WTC11 (cell line): ENCODE measurements at regions not wholly inside any gene's neighbourhood (a gene's known extent, or its start where the extent isn't known, plus 50 kb on each side); places are given as distances from the start of the nearest gene placed in this dataset.

Experiments used
- ATAC-seq: fragments of 200-7000 bp; cut with Tn5 transposase; 2 replicates; pipeline ENCODE4 v1.10.0; 2021; ENCODE audit warnings: mild to moderate bottlenecking, moderate library complexity
- CTCF ChIA-PET: fragments of 300-600 bp; sonication (Branson Sonifier 250); formaldehyde crosslinking; loops from one replicate; lab custom pipeline; 2021; ENCODE audit warnings: antibody characterized with exemption; lab: Charles Lee
- POLR2A ChIA-PET: fragments of 350-600 bp; sonication (Branson Sonifier 250); formaldehyde crosslinking; loops from one replicate; lab custom pipeline; 2021; ENCODE audit warnings: antibody characterized with exemption; lab: Charles Lee
- DNase-seq: peaks from one replicate; pipeline ENCODE4 v3.0.0; 2021; ENCODE audit warnings: low spot score
- H3K27ac Mint-ChIP-seq: 2 replicates; pipeline ENCODE4 v1.8.0; 2021; ENCODE audit warnings: mixed read lengths
- H3K27me3 Mint-ChIP-seq: 2 replicates; pipeline ENCODE4 v1.8.0; 2021; ENCODE audit warnings: low read depth, mild to moderate bottlenecking, moderate library complexity, mixed read lengths
- H3K36me3 Mint-ChIP-seq: 2 replicates; pipeline ENCODE4 v1.8.0; 2021; ENCODE audit warnings: mixed read lengths
- H3K4me1 Mint-ChIP-seq: 2 replicates; pipeline ENCODE4 v1.8.0; 2022; ENCODE audit warnings: mixed read lengths
- H3K4me3 Mint-ChIP-seq: 2 replicates; pipeline ENCODE4 v1.8.0; 2021; ENCODE audit warnings: mild to moderate bottlenecking, moderate library complexity, mixed read lengths
- H3K9me3 Mint-ChIP-seq: 2 replicates; pipeline ENCODE4 v1.8.0; 2021; ENCODE audit warnings: mixed read lengths
- ATF1 ChIP-seq: sonication (generic); formaldehyde crosslinking; IDR thresholded peaks from 2 replicates; pipeline ENCODE4 v1.8.1; 2023; ENCODE audit warnings: mild to moderate bottlenecking, moderate library complexity, missing genetic modification reagents
- ATF2 ChIP-seq: sonication (generic); formaldehyde crosslinking; IDR thresholded peaks from 2 replicates; pipeline ENCODE4 v1.8.1; 2022; ENCODE audit warnings: low read depth, missing genetic modification reagents, borderline replicate concordance
- CREB1 ChIP-seq: sonication (generic); formaldehyde crosslinking; IDR thresholded peaks from 2 replicates; pipeline ENCODE4 v1.8.0; 2023; ENCODE audit warnings: mild to moderate bottlenecking, missing genetic modification reagents
- E2F5 ChIP-seq: sonication (generic); formaldehyde crosslinking; IDR thresholded peaks from 2 replicates; pipeline ENCODE4 v1.8.1; 2022; ENCODE audit warnings: mild to moderate bottlenecking, moderate library complexity, missing genetic modification reagents
- HMGA2 ChIP-seq: fragments of 250-450 bp; sonication (Bioruptor Pico); IDR thresholded peaks from 2 replicates; pipeline ENCODE4 v1.4.0; 2021; ENCODE audit warnings: mild to moderate bottlenecking, moderate library complexity
- JUN ChIP-seq: sonication (generic); formaldehyde crosslinking; IDR thresholded peaks from 2 replicates; pipeline ENCODE4 v1.8.0; 2023; ENCODE audit warnings: mild to moderate bottlenecking, missing genetic modification reagents
- KAT7 ChIP-seq: sonication (generic); formaldehyde crosslinking; IDR thresholded peaks from 2 replicates; pipeline ENCODE4 v1.8.1; 2023; ENCODE audit warnings: missing genetic modification reagents, mild to moderate bottlenecking, borderline replicate concordance
- MXD4 ChIP-seq: fragments of 250-450 bp; sonication (Bioruptor Pico); IDR thresholded peaks from 2 replicates; pipeline ENCODE4 v1.8.0; 2021; ENCODE audit warnings: mild to moderate bottlenecking, moderate library complexity, borderline replicate concordance
- MYBL2 ChIP-seq: sonication (generic); formaldehyde crosslinking; IDR thresholded peaks from 2 replicates; pipeline ENCODE4 v1.8.1; 2023; ENCODE audit warnings: mild to moderate bottlenecking, moderate library complexity, missing genetic modification reagents
- NR2C2 ChIP-seq: sonication (generic); formaldehyde crosslinking; IDR thresholded peaks from 2 replicates; pipeline ENCODE4 v1.8.0; 2022; ENCODE audit warnings: mild to moderate bottlenecking, missing genetic modification reagents
- ZMAT4 ChIP-seq: fragments of 250-450 bp; sonication (Bioruptor Pico); IDR thresholded peaks from 2 replicates; pipeline ENCODE4 v1.9.0; 2021; ENCODE audit warnings: mild to moderate bottlenecking
- ZNF138 ChIP-seq: sonication (generic); formaldehyde crosslinking; conservative IDR thresholded peaks from 2 replicates; pipeline ENCODE4 v1.8.1; 2022; ENCODE audit warnings: mild to moderate bottlenecking, moderate library complexity, missing genetic modification reagents
- ZNF423 ChIP-seq: fragments of 250-450 bp; sonication (Bioruptor Pico); IDR thresholded peaks from 2 replicates; pipeline ENCODE4 v2.1.2; 2022; ENCODE audit warnings: mild to moderate bottlenecking, moderate library complexity
- ZNF532 ChIP-seq: fragments of 250-450 bp; sonication (Bioruptor Pico); IDR thresholded peaks from 2 replicates; pipeline ENCODE4 v1.9.0; 2021; ENCODE audit warnings: mild to moderate bottlenecking, borderline replicate concordance
- TF ChIP-seq, protein P1 (sequence below): sonication (generic); formaldehyde crosslinking; IDR thresholded peaks from 2 replicates; pipeline ENCODE4 v1.8.0; 2022; ENCODE audit warnings: missing genetic modification reagents
- TF ChIP-seq, protein P2 (sequence below): fragments of 250-450 bp; sonication (Bioruptor Pico); IDR thresholded peaks from 2 replicates; pipeline ENCODE4 v1.8.0; 2021; ENCODE audit warnings: mild to moderate bottlenecking
- TF ChIP-seq, protein P3 (sequence below): fragments of 250-450 bp; sonication (Bioruptor Pico); IDR thresholded peaks from 2 replicates; pipeline ENCODE4 v2.1.2; 2022; ENCODE audit warnings: mild to moderate bottlenecking, moderate library complexity

GRCh38 chrX:42992199-42992943, 214.4 kb upstream of the PPP1R2C start:
- no peaks in the 10 kb centered on the region for H3K27me3 Mint-ChIP-seq
- peaks cover 5% of the 10 kb centered on the region; the same call in 1 of the 2 replicates for H3K9me3 Mint-ChIP-seq
- POLR2A ChIA-PET: no interaction called here
- TF ChIP-seq, protein P1, sequence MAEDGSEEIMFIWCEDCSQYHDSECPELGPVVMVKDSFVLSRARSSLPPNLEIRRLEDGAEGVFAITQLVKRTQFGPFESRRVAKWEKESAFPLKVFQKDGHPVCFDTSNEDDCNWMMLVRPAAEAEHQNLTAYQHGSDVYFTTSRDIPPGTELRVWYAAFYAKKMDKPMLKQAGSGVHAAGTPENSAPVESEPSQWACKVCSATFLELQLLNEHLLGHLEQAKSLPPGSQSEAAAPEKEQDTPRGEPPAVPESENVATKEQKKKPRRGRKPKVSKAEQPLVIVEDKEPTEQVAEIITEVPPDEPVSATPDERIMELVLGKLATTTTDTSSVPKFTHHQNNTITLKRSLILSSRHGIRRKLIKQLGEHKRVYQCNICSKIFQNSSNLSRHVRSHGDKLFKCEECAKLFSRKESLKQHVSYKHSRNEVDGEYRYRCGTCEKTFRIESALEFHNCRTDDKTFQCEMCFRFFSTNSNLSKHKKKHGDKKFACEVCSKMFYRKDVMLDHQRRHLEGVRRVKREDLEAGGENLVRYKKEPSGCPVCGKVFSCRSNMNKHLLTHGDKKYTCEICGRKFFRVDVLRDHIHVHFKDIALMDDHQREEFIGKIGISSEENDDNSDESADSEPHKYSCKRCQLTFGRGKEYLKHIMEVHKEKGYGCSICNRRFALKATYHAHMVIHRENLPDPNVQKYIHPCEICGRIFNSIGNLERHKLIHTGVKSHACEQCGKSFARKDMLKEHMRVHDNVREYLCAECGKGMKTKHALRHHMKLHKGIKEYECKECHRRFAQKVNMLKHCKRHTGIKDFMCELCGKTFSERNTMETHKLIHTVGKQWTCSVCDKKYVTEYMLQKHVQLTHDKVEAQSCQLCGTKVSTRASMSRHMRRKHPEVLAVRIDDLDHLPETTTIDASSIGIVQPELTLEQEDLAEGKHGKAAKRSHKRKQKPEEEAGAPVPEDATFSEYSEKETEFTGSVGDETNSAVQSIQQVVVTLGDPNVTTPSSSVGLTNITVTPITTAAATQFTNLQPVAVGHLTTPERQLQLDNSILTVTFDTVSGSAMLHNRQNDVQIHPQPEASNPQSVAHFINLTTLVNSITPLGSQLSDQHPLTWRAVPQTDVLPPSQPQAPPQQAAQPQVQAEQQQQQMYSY: no peak
- TF ChIP-seq ZNF532 (CRISPR knock-in tag) (no peak), NR2C2 (CRISPR knock-in tag) (no peak), ATF1 (no peak), CREB1 (CRISPR knock-in tag) (no peak), KAT7 (no peak), E2F5 (CRISPR knock-in tag) (no peak), HMGA2 (CRISPR knock-in tag) (no peak), ZNF138 (CRISPR knock-in tag) (no peak)
- TF ChIP-seq, protein P2, sequence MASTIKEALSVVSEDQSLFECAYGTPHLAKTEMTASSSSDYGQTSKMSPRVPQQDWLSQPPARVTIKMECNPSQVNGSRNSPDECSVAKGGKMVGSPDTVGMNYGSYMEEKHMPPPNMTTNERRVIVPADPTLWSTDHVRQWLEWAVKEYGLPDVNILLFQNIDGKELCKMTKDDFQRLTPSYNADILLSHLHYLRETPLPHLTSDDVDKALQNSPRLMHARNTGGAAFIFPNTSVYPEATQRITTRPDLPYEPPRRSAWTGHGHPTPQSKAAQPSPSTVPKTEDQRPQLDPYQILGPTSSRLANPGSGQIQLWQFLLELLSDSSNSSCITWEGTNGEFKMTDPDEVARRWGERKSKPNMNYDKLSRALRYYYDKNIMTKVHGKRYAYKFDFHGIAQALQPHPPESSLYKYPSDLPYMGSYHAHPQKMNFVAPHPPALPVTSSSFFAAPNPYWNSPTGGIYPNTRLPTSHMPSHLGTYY (CRISPR knock-in tag): no peak
- TF ChIP-seq, protein P3, sequence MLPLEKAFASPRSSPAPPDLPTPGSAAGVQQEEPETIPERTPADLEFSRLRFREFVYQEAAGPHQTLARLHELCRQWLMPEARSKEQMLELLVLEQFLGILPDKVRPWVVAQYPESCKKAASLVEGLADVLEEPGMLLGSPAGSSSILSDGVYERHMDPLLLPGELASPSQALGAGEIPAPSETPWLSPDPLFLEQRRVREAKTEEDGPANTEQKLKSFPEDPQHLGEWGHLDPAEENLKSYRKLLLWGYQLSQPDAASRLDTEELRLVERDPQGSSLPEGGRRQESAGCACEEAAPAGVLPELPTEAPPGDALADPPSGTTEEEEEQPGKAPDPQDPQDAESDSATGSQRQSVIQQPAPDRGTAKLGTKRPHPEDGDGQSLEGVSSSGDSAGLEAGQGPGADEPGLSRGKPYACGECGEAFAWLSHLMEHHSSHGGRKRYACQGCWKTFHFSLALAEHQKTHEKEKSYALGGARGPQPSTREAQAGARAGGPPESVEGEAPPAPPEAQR: no peak
- peak overlapping the region; percentile 85 for H3K27ac Mint-ChIP-seq
- peaks cover 33% of the 10 kb centered on the region for H3K4me1 Mint-ChIP-seq
- ATAC-seq (peak; percentile 78), DNase-seq (no peak)
- CTCF ChIA-PET: no interaction called here
- H3K4me3 Mint-ChIP-seq: no peak overlapping the region
- H3K36me3 Mint-ChIP-seq: peaks cover 14% of the 10 kb centered on the region

GRCh38 chrX:42996861-42997260, 218.9 kb upstream of the PPP1R2C start:
- no peak overlapping the region for H3K27ac Mint-ChIP-seq
- no peak overlapping the region for H3K4me3 Mint-ChIP-seq
- H3K27me3 Mint-ChIP-seq: no peaks in the 10 kb centered on the region
- POLR2A ChIA-PET: no interaction called here
- no peaks in the 10 kb centered on the region for H3K9me3 Mint-ChIP-seq
- H3K36me3 Mint-ChIP-seq: peaks cover 12% of the 10 kb centered on the region
- ATAC-seq: no peak
- no peak for DNase-seq
- peaks cover 24% of the 10 kb centered on the region for H3K4me1 Mint-ChIP-seq
- CTCF ChIA-PET: no interaction called here
- no peak for TF ChIP-seq JUN (CRISPR knock-in tag)
- no peak for TF ChIP-seq MYBL2 (CRISPR knock-in tag)
- TF ChIP-seq, protein P1: no peak
- no peak for TF ChIP-seq ATF2
- no peak for TF ChIP-seq ZNF423 (CRISPR knock-in tag)
- TF ChIP-seq MXD4 (CRISPR knock-in tag): no peak
- no peak for TF ChIP-seq KAT7
- TF ChIP-seq ZMAT4: no peak
